H9 (cell line): ENCODE measurements at regions not wholly inside any gene's neighbourhood (a gene's known extent, or its start where the extent isn't known, plus 50 kb on each side); places are given as distances from the start of the nearest gene placed in this dataset.

ENCODE experiments used
- DNase-seq: peaks from one replicate; pipeline ENCODE4 v3.0.0-alpha.2; 2017
- H2AFZ ChIP-seq: one replicate; pipeline ENCODE4 v1.6.1; 2013; ENCODE audit warnings: mild to moderate bottlenecking, low read length, control low read depth, moderate library complexity
- H2AK5ac ChIP-seq: 2 replicates; pipeline ENCODE4 v1.6.1; 2013; ENCODE audit warnings: low read length, control low read depth, mixed read lengths; ENCODE audit not compliant: insufficient read length
- H2BK120ac ChIP-seq: one replicate; pipeline ENCODE4 v1.6.1; 2013; ENCODE audit warnings: low read depth, mild to moderate bottlenecking, low read length, control low read depth, inconsistent platforms; ENCODE audit not compliant: poor library complexity, severe bottlenecking
- H2BK12ac ChIP-seq: 2 replicates; pipeline ENCODE4 v1.6.1; 2013; ENCODE audit warnings: low read length, control low read depth, mixed read lengths, low read depth; ENCODE audit not compliant: insufficient read length
- H2BK15ac ChIP-seq: 2 replicates; pipeline ENCODE4 v1.6.1; 2013; ENCODE audit warnings: low read depth, low read length, control low read depth
- H2BK20ac ChIP-seq: one replicate; pipeline ENCODE4 v1.6.1; 2013; ENCODE audit warnings: low read depth, mild to moderate bottlenecking, low read length, control low read depth, inconsistent platforms; ENCODE audit not compliant: poor library complexity, severe bottlenecking
- H2BK5ac ChIP-seq: 2 replicates; pipeline ENCODE4 v1.6.1; 2013; ENCODE audit warnings: low read length, control low read depth, mixed read lengths; ENCODE audit not compliant: insufficient read length
- H3K14ac ChIP-seq: 2 replicates; pipeline ENCODE4 v1.6.1; 2013; ENCODE audit warnings: low read length, control low read depth; ENCODE audit not compliant: insufficient read depth
- H3K18ac ChIP-seq: 2 replicates; pipeline ENCODE4 v1.6.1; 2013; ENCODE audit warnings: low read depth, mild to moderate bottlenecking, mixed read lengths, low read length, control low read depth; ENCODE audit not compliant: insufficient read length
- H3K23ac ChIP-seq: 2 replicates; pipeline ENCODE4 v1.6.1; 2013; ENCODE audit warnings: low read length, control low read depth, mixed read lengths, low read depth; ENCODE audit not compliant: insufficient read length
- H3K23me2 ChIP-seq: 2 replicates; pipeline ENCODE4 v1.6.1; 2013; ENCODE audit warnings: low read depth, mild to moderate bottlenecking, mixed read lengths, low read length, control low read depth; ENCODE audit not compliant: insufficient read length, poor library complexity, severe bottlenecking
- H3K27ac ChIP-seq: 2 replicates; pipeline ENCODE4 v1.5.1; 2013; ENCODE audit warnings: low read length, control low read depth, mixed read lengths, low read depth; ENCODE audit not compliant: insufficient read length
- H3K27me3 ChIP-seq: 2 replicates; pipeline ENCODE4 v1.6.1; 2013; ENCODE audit warnings: low read length, control low read depth, inconsistent platforms; ENCODE audit not compliant: insufficient read depth
- H3K4ac ChIP-seq: 2 replicates; pipeline ENCODE4 v1.6.1; 2013; ENCODE audit warnings: low read depth, mild to moderate bottlenecking, control low read depth, inconsistent platforms, low read length, moderate library complexity
- H3K4me1 ChIP-seq: 2 replicates; pipeline ENCODE4 v1.6.1; 2013; ENCODE audit warnings: low read length, control low read depth, inconsistent platforms; ENCODE audit not compliant: insufficient read depth
- H3K4me2 ChIP-seq: 2 replicates; pipeline ENCODE4 v1.6.1; 2013; ENCODE audit warnings: low read length, control low read depth, mixed read lengths; ENCODE audit not compliant: insufficient read length, insufficient read depth
- H3K56ac ChIP-seq: 2 replicates; pipeline ENCODE4 v1.6.1; 2013; ENCODE audit warnings: low read depth, mild to moderate bottlenecking, mixed read lengths, low read length, control low read depth; ENCODE audit not compliant: insufficient read length
- H3K79me1 ChIP-seq: 2 replicates; pipeline ENCODE4 v1.6.1; 2013; ENCODE audit warnings: low read depth, mild to moderate bottlenecking, moderate library complexity, low read length, control low read depth, inconsistent platforms; ENCODE audit not compliant: insufficient read depth, poor library complexity, severe bottlenecking
- H3K79me2 ChIP-seq: 2 replicates; pipeline ENCODE4 v1.6.1; 2013; ENCODE audit warnings: low read length, control low read depth, inconsistent platforms; ENCODE audit not compliant: insufficient read depth
- H3K9ac ChIP-seq: 2 replicates; pipeline ENCODE4 v1.6.1; 2013; ENCODE audit warnings: low read length, control low read depth, mixed read lengths; ENCODE audit not compliant: insufficient read length; ENCODE audit errors: extremely low read depth
- H3K9me3 ChIP-seq: one replicate; pipeline ENCODE4 v1.6.1; 2013; ENCODE audit warnings: low read depth, low read length, inconsistent platforms; ENCODE audit not compliant: control insufficient read depth
- H3T11ph ChIP-seq: one replicate; pipeline ENCODE4 v1.6.1; 2013; ENCODE audit warnings: mild to moderate bottlenecking, low read length, control low read depth, inconsistent platforms
- H4K20me1 ChIP-seq: one replicate; pipeline ENCODE4 v1.6.1; 2013; ENCODE audit not compliant: control insufficient read depth, insufficient read length, insufficient read depth
- H4K5ac ChIP-seq: 2 replicates; pipeline ENCODE4 v1.6.1; 2013; ENCODE audit warnings: low read depth, mild to moderate bottlenecking, mixed read lengths, low read length, control low read depth; ENCODE audit not compliant: insufficient read length
- H4K8ac ChIP-seq: replicated peaks from 2 replicates; pipeline ENCODE4 v1.6.1; 2013; ENCODE audit warnings: low read length, control low read depth, mixed read lengths, low read depth; ENCODE audit not compliant: insufficient read length
- H4K91ac ChIP-seq: 2 replicates; pipeline ENCODE4 v1.6.1; 2013; ENCODE audit warnings: low read depth, mild to moderate bottlenecking, moderate library complexity, mixed read lengths, low read length, control low read depth; ENCODE audit not compliant: insufficient read length
- H3K27ac Mint-ChIP-seq, 3 experiments: 2 replicates in 2 of 3; 3 replicates in 1 of 3; pipeline ENCODE4 v1.8.0; 2020 to 2021; ENCODE audit warnings: mixed read lengths in 3 of 3, mild to moderate bottlenecking in 1 of 3, moderate library complexity in 1 of 3
- H3K27me3 Mint-ChIP-seq: 2 replicates; pipeline ENCODE4 v1.8.0; 2021; ENCODE audit warnings: low read depth, mild to moderate bottlenecking, moderate library complexity, mixed read lengths
- H3K36me3 Mint-ChIP-seq, 3 experiments: 2 replicates in 2 of 3; 3 replicates in 1 of 3; pipeline ENCODE4 v1.8.0; 2020 to 2021; ENCODE audit warnings: low read depth in 3 of 3, mixed read lengths in 3 of 3; ENCODE audit not compliant: insufficient read depth in 1 of 3
- H3K4me1 Mint-ChIP-seq, 2 experiments: 2 replicates each; pipeline ENCODE4 v1.8.0; 2020; ENCODE audit warnings: mixed read lengths in 2 of 2
- H3K4me3 Mint-ChIP-seq, 2 experiments: 2 replicates in 1 of 2; 3 replicates in 1 of 2; pipeline ENCODE4 v1.8.0; 2020 to 2021; ENCODE audit warnings: mild to moderate bottlenecking in 2 of 2, mixed read lengths in 2 of 2, moderate library complexity in 1 of 2
- H3K9me3 Mint-ChIP-seq, 2 experiments: 2 replicates in 1 of 2; 3 replicates in 1 of 2; pipeline ENCODE4 v1.8.0; 2020; ENCODE audit warnings: mild to moderate bottlenecking in 2 of 2, mixed read lengths in 2 of 2, moderate library complexity in 1 of 2
- WGBS: extraction: QIAGEN DNeasy Blood & Tissue Kit; methylation state at CpG from one replicate; pipeline ENCODE4 v1.1.7; 2013; ENCODE audit warnings: missing lambda C conversion rate, low lambda C conversion rate, mixed read lengths; ENCODE audit not compliant: insufficient read length; ENCODE audit errors: extremely low coverage; 5-methylcytosine and 5-hydroxymethylcytosine counted together
- TF ChIP-seq, protein P1 (sequence below): fragments of 200-600 bp; sonication (generic); conservative IDR thresholded peaks from 3 replicates; pipeline ENCODE4 v1.8.0; 2021; ENCODE audit warnings: antibody characterized with exemption, mild to moderate bottlenecking

DNA sequence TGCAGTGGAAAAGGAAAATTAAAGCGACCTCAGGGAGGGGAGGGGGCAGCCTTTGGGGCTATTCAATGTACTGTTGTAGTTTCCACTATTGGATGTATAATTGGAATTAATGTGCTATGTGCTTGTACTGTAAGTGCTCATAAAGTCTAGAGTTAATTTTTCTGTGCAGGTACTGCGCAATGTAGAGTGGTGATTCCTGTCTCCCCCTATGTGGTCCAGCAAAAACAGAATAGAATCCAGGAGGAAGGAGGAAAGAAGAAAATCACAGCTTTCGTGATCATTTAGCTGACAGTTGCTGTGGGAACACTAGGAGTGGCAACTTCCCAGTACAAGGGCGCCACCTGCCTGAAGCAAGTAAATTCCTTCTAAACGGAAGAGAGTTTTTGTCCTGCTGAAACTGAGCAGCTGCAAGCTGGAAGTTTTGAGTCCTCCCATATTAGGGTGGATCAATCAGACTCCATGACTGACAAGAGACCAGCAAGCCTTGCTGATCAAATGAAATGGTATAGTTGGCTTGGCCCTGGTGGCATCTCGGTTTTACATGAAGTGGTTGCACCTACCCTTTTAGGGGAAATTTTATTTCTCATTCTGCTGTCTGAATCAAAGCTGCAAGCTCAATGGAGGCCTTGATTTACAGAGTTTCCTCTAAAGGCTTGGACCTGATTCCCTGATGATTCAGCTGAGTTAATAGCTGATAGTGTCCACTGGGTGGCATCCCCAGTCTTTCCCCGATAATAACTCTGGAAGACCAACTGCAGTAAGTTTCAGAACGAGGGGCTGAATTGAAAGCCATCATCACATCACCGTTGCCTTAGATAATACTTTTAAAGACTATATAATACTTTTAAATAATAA lies 299.8 kb downstream of the HGF start:
- no peak overlapping the region for H2BK12ac ChIP-seq
- no peak overlapping the region for H2AFZ ChIP-seq
- no peak overlapping the region for H3K4me3 Mint-ChIP-seq
- no peaks in the 10 kb centered on the region for H3K79me1 ChIP-seq
- peak; percentile 72 for DNase-seq
- H4K5ac ChIP-seq: no peak overlapping the region
- H2AK5ac ChIP-seq: no peak overlapping the region
- no peaks in the 10 kb centered on the region for H4K20me1 ChIP-seq
- H3K36me3 Mint-ChIP-seq: no peaks in the 10 kb centered on the region
- H3K79me2 ChIP-seq: no peaks in the 10 kb centered on the region
- no peak overlapping the region for H3K18ac ChIP-seq
- no peak overlapping the region for H3K14ac ChIP-seq
- H3K4ac ChIP-seq: no peak overlapping the region
- no peaks in the 10 kb centered on the region for H3K9me3 Mint-ChIP-seq
- H2BK5ac ChIP-seq: no peak overlapping the region
- H3K9ac ChIP-seq: no peak overlapping the region
- no peak overlapping the region for H3T11ph ChIP-seq
- H3K27me3 ChIP-seq: no peaks in the 10 kb centered on the region
- no peak overlapping the region for H2BK120ac ChIP-seq
- H3K23ac ChIP-seq: no peak overlapping the region
- no peaks in the 10 kb centered on the region for H3K27me3 Mint-ChIP-seq
- no peak overlapping the region for H3K27ac Mint-ChIP-seq
- H3K9me3 ChIP-seq: no peaks in the 10 kb centered on the region
- H4K91ac ChIP-seq: no peak overlapping the region
- no peak overlapping the region for H2BK15ac ChIP-seq
- TF ChIP-seq, protein P1, sequence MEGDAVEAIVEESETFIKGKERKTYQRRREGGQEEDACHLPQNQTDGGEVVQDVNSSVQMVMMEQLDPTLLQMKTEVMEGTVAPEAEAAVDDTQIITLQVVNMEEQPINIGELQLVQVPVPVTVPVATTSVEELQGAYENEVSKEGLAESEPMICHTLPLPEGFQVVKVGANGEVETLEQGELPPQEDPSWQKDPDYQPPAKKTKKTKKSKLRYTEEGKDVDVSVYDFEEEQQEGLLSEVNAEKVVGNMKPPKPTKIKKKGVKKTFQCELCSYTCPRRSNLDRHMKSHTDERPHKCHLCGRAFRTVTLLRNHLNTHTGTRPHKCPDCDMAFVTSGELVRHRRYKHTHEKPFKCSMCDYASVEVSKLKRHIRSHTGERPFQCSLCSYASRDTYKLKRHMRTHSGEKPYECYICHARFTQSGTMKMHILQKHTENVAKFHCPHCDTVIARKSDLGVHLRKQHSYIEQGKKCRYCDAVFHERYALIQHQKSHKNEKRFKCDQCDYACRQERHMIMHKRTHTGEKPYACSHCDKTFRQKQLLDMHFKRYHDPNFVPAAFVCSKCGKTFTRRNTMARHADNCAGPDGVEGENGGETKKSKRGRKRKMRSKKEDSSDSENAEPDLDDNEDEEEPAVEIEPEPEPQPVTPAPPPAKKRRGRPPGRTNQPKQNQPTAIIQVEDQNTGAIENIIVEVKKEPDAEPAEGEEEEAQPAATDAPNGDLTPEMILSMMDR: peak; percentile 78
- H2BK20ac ChIP-seq: no peak overlapping the region
- no peak overlapping the region for H3K4me2 ChIP-seq
- peaks cover 0 to 7% of the 10 kb centered on the region in 2 experiments; a peak in 3 of 4 replicates for H3K4me1 Mint-ChIP-seq
- H4K8ac ChIP-seq: no peak overlapping the region
- WGBS: no CpG with 5 or more reads among the region's 9 CpGs
- no peak overlapping the region for H3K56ac ChIP-seq
- no peak overlapping the region for H3K27ac ChIP-seq
- no peaks in the 10 kb centered on the region for H3K4me1 ChIP-seq
- H3K23me2 ChIP-seq: no peaks in the 10 kb centered on the region
